B cell (primary cell): ENCODE measurements at regions not wholly inside any gene's neighbourhood (a gene's known extent, or its start where the extent isn't known, plus 50 kb on each side); places are given as distances from the start of the nearest gene placed in this dataset.

Source experiments
- ATAC-seq: fragments of 200-7000 bp; cut with Tn5 transposase; one replicate; pipeline ENCODE4 v1.10.0; 2021; ENCODE audit warnings: low read depth, mild to moderate bottlenecking, moderate number of reproducible peaks, moderate library complexity
- CTCF ChIA-PET: fragments of 350-600 bp; sonication (Branson Sonifier 250); formaldehyde crosslinking; loops from one replicate; lab custom pipeline; 2021; ENCODE audit warnings: antibody characterized with exemption, inconsistent platforms; lab: Charles Lee
- POLR2A ChIA-PET: fragments of 350-600 bp; sonication (Branson Sonifier 250); formaldehyde crosslinking; loops from one replicate; lab custom pipeline; 2021; ENCODE audit warnings: antibody characterized with exemption; lab: Charles Lee
- DNase-seq: peaks from one replicate; pipeline ENCODE4 v3.0.0; 2013
- H2AFZ ChIP-seq: 2 replicates; pipeline ENCODE4 v1.6.1; 2012; ENCODE audit warnings: mild to moderate bottlenecking, low read depth, low read length; ENCODE audit not compliant: insufficient read depth, poor library complexity, severe bottlenecking
- H3K27ac ChIP-seq, 2 donors: 1 replicate in 1 of 2; 2 replicates in 1 of 2; pipeline ENCODE4 v1.5.1; 2012 to 2013; ENCODE audit warnings: low read length in 2 of 2, mild to moderate bottlenecking in 2 of 2, moderate library complexity in 1 of 2
- H3K27me3 ChIP-seq, 4 experiments: fragments of 200-600 bp in 1 of 4; sonication (generic) in 1 of 4; replicated peaks in 1 of 4; 1 replicate in 2 of 4; 2 replicates in 2 of 4; pipeline versions ENCODE4 v1.6.1 to v1.7.0; 2013 to 2016; ENCODE audit warnings: low read length in 3 of 4, mild to moderate bottlenecking in 2 of 4, mixed read lengths in 1 of 4, moderate library complexity in 1 of 4; ENCODE audit not compliant: insufficient read depth in 4 of 4, control insufficient read depth in 3 of 4; ENCODE audit errors: control extremely low read depth in 1 of 4
- H3K36me3 ChIP-seq, 2 experiments: replicated peaks in 1 of 2; 1 replicate in 1 of 2; 2 replicates in 1 of 2; pipeline versions ENCODE4 v1.6.1 to v1.7.1; 2013; ENCODE audit warnings: low read length in 1 of 2; ENCODE audit not compliant: insufficient read depth in 2 of 2, control insufficient read depth in 1 of 2; ENCODE audit errors: control extremely low read depth in 1 of 2, extremely low read depth in 1 of 2
- H3K4me1 ChIP-seq, 2 donors: fragments of 200-600 bp in 1 of 2; sonication (generic) in 1 of 2; 1 replicate in 1 of 2; 2 replicates in 1 of 2; pipeline versions ENCODE4 v1.5.1 to v1.6.1; 2013 to 2017; ENCODE audit warnings: low read length in 2 of 2; ENCODE audit not compliant: control insufficient read depth in 2 of 2, insufficient read depth in 2 of 2
- H3K4me2 ChIP-seq: replicated peaks from 2 replicates; pipeline ENCODE3; 2012; ENCODE audit warnings: mild to moderate bottlenecking, low read depth, low read length; ENCODE audit not compliant: poor library complexity, severe bottlenecking
- H3K4me3 ChIP-seq, 5 experiments: fragments of 200-600 bp in 1 of 5; sonication (generic) in 1 of 5; 1 replicate in 3 of 5; 2 replicates in 2 of 5; pipeline versions ENCODE4 v1.5.1 to v1.7.0; 2011 to 2016; ENCODE audit warnings: low read length in 4 of 5, mild to moderate bottlenecking in 4 of 5, low read depth in 2 of 5, control low read depth in 1 of 5, moderate library complexity in 1 of 5; ENCODE audit not compliant: insufficient read depth in 1 of 5; ENCODE audit errors: control extremely low read depth in 1 of 5, extremely low read depth in 1 of 5
- H3K79me2 ChIP-seq: fragments of 200-600 bp; sonication (generic); one replicate; pipeline ENCODE4 v1.6.0; 2016; ENCODE audit warnings: low read length; ENCODE audit not compliant: control insufficient read depth, insufficient read depth
- H3K9ac ChIP-seq: fragments of 200-600 bp; sonication (generic); 2 replicates; pipeline ENCODE4 v1.6.1; 2017; ENCODE audit warnings: mild to moderate bottlenecking, low read length, moderate library complexity
- H3K9me3 ChIP-seq, 3 donors: one replicate each; pipeline versions ENCODE4 v1.6.1 to v1.7.1; 2013; ENCODE audit warnings: low read length in 2 of 3; ENCODE audit not compliant: control insufficient read depth in 2 of 3, insufficient read depth in 1 of 3; ENCODE audit errors: control extremely low read depth in 1 of 3
- H4K20me1 ChIP-seq: 2 replicates; pipeline ENCODE4 v1.6.0; 2012; ENCODE audit warnings: mild to moderate bottlenecking, low read length; ENCODE audit not compliant: insufficient read depth, control insufficient read depth, poor library complexity, severe bottlenecking
- H3K27ac Mint-ChIP-seq: one replicate; pipeline ENCODE4 v1.8.0; 2021; ENCODE audit warnings: mixed read lengths
- H3K27me3 Mint-ChIP-seq: one replicate; pipeline ENCODE4 v1.8.0; 2021; ENCODE audit warnings: mixed read lengths
- H3K4me1 Mint-ChIP-seq: one replicate; pipeline ENCODE4 v1.8.0; 2021; ENCODE audit warnings: mixed read lengths
- H3K4me3 Mint-ChIP-seq: one replicate; pipeline ENCODE4 v1.8.0; 2021; ENCODE audit warnings: mixed read lengths
- H3K9me3 Mint-ChIP-seq: one replicate; pipeline ENCODE4 v1.8.0; 2022; ENCODE audit warnings: mixed read lengths; ENCODE audit not compliant: insufficient read depth
- EZH2 ChIP-seq: IDR thresholded peaks from 2 replicates; pipeline ENCODE4 v1.6.1; 2012; ENCODE audit warnings: borderline replicate concordance, low read depth, mild to moderate bottlenecking, moderate library complexity, low read length; ENCODE audit not compliant: insufficient read depth, poor library complexity, severe bottlenecking
- WGBS: methylation state at CpG from one replicate; pipeline ENCODE4 v1.1.5; 2013; ENCODE audit warnings: missing lambda C conversion rate; ENCODE audit not compliant: insufficient coverage; 5-methylcytosine and 5-hydroxymethylcytosine counted together
- intact Hi-C: fragments of 100-400 bp; cut with micrococcal nuclease; formaldehyde crosslinking; loops from one replicate; pipeline ENCODE4 v1.10.0; 2022
- TF ChIP-seq, protein P1 (sequence below): fragments of 200-600 bp; IDR thresholded peaks from one replicate; pipeline ENCODE4 v1.8.0; 2022; ENCODE audit warnings: antibody characterized with exemption, mild to moderate bottlenecking

DNA sequence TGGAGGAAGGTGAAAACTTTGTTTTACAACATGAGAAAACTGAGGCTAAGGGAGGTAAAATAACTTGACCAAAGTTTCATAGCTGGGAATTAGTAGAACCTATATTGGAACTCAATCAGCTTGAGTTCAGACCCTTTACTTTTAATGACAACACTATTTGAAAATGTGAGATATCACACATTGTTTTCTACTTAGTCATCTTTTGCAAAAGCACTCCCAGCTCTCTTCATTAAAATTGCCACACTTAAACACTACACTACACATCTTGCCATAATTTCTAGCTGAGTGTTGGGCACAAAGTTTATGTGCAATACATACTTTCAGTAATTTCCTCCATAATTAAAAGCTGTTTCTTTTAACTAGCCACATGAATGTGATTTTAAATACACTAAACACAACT, 230.4 kb upstream of the DCBLD2 start:
- H4K20me1 ChIP-seq: no peaks in the 10 kb centered on the region
- H3K27me3 ChIP-seq: no peaks in the 10 kb centered on the region
- H3K4me1 ChIP-seq: no peaks in the 10 kb centered on the region
- ChIA-PET POLR2A (no interaction called here), CTCF (no interaction called here)
- Mint-ChIP-seq H3K27me3 (no peaks in the 10 kb centered on the region), H3K4me1 (no peaks in the 10 kb centered on the region), H3K9me3 (no peaks in the 10 kb centered on the region), H3K27ac (no peak overlapping the region), H3K4me3 (no peak overlapping the region)
- H3K27ac ChIP-seq: no peak overlapping the region
- H3K4me3 ChIP-seq: no peak overlapping the region
- DNase-seq (no peak), ATAC-seq (no peak)
- intact Hi-C loops: no loop called here
- no peaks in the 10 kb centered on the region for H3K79me2 ChIP-seq
- no peak overlapping the region for H3K4me2 ChIP-seq
- no peak overlapping the region for H2AFZ ChIP-seq
- H3K9me3 ChIP-seq: no peaks in the 10 kb centered on the region
- TF ChIP-seq, protein P1, sequence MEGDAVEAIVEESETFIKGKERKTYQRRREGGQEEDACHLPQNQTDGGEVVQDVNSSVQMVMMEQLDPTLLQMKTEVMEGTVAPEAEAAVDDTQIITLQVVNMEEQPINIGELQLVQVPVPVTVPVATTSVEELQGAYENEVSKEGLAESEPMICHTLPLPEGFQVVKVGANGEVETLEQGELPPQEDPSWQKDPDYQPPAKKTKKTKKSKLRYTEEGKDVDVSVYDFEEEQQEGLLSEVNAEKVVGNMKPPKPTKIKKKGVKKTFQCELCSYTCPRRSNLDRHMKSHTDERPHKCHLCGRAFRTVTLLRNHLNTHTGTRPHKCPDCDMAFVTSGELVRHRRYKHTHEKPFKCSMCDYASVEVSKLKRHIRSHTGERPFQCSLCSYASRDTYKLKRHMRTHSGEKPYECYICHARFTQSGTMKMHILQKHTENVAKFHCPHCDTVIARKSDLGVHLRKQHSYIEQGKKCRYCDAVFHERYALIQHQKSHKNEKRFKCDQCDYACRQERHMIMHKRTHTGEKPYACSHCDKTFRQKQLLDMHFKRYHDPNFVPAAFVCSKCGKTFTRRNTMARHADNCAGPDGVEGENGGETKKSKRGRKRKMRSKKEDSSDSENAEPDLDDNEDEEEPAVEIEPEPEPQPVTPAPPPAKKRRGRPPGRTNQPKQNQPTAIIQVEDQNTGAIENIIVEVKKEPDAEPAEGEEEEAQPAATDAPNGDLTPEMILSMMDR: no peak
- no peak for TF ChIP-seq EZH2
- no peaks in the 10 kb centered on the region for H3K36me3 ChIP-seq
- H3K9ac ChIP-seq: no peak overlapping the region

GRCh38 chr3:99128725-99129505, 227.4 kb upstream of the DCBLD2 start:
- Histone ChIP-seq H3K27ac (no peak overlapping the region), H3K36me3 (no peaks in the 10 kb centered on the region), H2AFZ (no peak overlapping the region), H3K9me3 (no peaks in the 10 kb centered on the region), H3K4me2 (no peak overlapping the region), H3K9ac (no peak overlapping the region), H3K4me1 (no peaks in the 10 kb centered on the region), H3K79me2 (no peaks in the 10 kb centered on the region), H3K27me3 (no peaks in the 10 kb centered on the region), H3K4me3 (no peak overlapping the region), H4K20me1 (no peaks in the 10 kb centered on the region)
- H3K9me3 Mint-ChIP-seq: no peaks in the 10 kb centered on the region
- intact Hi-C loops: no loop called here
- no peak overlapping the region for H3K4me3 Mint-ChIP-seq
- no peaks in the 10 kb centered on the region for H3K27me3 Mint-ChIP-seq
- no peak for DNase-seq
- no peak for ATAC-seq
- POLR2A ChIA-PET: no interaction called here
- WGBS: 82% methylated on average over 1 of the region's 4 CpGs
- no peak for TF ChIP-seq EZH2
- TF ChIP-seq, protein P1: no peak
- no peak overlapping the region for H3K27ac Mint-ChIP-seq
- H3K4me1 Mint-ChIP-seq: no peaks in the 10 kb centered on the region
- CTCF ChIA-PET: no interaction called here
